ENCODE measurements at regions not wholly inside any gene's neighbourhood (a gene's known extent, or its start where the extent isn't known, plus 50 kb on each side); places are given as distances from the start of the nearest gene placed in this dataset.

GRCh38 chr6:97460394-97461080, 177.5 kb upstream of the MMS22L start:
- Histone ChIP-seq H3K27me3 (ENCODE audit: insufficient read depth, poor library complexity, severe bottlenecking) (no peaks in the 10 kb centered on the region), H3K4me3 (replicated peaks; ENCODE audit: insufficient read depth, low read length) (no peak overlapping the region), H3K27ac (replicated peaks) (no peak overlapping the region)
- DNase-seq (ENCODE audit: low read depth in 1 of 2, low spot score in 1 of 2): peak; percentile 22 to 58
- peak; percentile 83 for TF ChIP-seq SPI1 (IDR thresholded peaks at IDR 0.05; ENCODE audit: borderline replicate concordance, low read depth)
- TF ChIP-seq GABPA (IDR thresholded peaks at IDR 0.05; ENCODE audit: low read depth): no peak
- TF ChIP-seq, protein P1, sequence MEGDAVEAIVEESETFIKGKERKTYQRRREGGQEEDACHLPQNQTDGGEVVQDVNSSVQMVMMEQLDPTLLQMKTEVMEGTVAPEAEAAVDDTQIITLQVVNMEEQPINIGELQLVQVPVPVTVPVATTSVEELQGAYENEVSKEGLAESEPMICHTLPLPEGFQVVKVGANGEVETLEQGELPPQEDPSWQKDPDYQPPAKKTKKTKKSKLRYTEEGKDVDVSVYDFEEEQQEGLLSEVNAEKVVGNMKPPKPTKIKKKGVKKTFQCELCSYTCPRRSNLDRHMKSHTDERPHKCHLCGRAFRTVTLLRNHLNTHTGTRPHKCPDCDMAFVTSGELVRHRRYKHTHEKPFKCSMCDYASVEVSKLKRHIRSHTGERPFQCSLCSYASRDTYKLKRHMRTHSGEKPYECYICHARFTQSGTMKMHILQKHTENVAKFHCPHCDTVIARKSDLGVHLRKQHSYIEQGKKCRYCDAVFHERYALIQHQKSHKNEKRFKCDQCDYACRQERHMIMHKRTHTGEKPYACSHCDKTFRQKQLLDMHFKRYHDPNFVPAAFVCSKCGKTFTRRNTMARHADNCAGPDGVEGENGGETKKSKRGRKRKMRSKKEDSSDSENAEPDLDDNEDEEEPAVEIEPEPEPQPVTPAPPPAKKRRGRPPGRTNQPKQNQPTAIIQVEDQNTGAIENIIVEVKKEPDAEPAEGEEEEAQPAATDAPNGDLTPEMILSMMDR (IDR thresholded peaks at IDR 0.05; ENCODE audit: insufficient read depth, low read length): no peak
- TF ChIP-seq POLR2AphosphoS5 (IDR thresholded peaks at IDR 0.05; ENCODE audit: low read depth): no peak
- TF ChIP-seq, protein P2, sequence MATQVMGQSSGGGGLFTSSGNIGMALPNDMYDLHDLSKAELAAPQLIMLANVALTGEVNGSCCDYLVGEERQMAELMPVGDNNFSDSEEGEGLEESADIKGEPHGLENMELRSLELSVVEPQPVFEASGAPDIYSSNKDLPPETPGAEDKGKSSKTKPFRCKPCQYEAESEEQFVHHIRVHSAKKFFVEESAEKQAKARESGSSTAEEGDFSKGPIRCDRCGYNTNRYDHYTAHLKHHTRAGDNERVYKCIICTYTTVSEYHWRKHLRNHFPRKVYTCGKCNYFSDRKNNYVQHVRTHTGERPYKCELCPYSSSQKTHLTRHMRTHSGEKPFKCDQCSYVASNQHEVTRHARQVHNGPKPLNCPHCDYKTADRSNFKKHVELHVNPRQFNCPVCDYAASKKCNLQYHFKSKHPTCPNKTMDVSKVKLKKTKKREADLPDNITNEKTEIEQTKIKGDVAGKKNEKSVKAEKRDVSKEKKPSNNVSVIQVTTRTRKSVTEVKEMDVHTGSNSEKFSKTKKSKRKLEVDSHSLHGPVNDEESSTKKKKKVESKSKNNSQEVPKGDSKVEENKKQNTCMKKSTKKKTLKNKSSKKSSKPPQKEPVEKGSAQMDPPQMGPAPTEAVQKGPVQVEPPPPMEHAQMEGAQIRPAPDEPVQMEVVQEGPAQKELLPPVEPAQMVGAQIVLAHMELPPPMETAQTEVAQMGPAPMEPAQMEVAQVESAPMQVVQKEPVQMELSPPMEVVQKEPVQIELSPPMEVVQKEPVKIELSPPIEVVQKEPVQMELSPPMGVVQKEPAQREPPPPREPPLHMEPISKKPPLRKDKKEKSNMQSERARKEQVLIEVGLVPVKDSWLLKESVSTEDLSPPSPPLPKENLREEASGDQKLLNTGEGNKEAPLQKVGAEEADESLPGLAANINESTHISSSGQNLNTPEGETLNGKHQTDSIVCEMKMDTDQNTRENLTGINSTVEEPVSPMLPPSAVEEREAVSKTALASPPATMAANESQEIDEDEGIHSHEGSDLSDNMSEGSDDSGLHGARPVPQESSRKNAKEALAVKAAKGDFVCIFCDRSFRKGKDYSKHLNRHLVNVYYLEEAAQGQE (IDR thresholded peaks at IDR 0.05; ENCODE audit: insufficient replicate concordance, low read depth): no peak

DNA sequence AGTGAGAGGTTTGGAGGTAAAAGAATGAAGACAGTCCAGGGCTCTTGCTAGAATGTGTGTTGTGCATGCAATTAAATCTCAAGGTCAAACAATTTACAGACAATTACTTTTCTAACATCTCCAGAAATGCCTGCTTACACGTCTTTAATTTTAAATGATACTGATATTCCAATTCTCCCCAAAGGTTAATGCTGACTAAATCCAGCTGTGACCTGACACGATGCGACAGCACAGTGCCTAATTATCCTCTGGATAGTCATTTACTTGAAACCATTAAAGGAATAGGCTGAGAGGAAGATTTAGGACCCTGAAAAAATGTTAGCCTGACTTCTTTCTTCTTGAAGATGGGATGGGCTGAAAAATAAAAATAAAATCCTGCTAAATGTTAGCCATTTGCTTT, 178.2 kb upstream of the MMS22L start:
- Histone ChIP-seq H3K27ac (replicated peaks) (no peak overlapping the region), H3K4me3 (replicated peaks; ENCODE audit: insufficient read depth, low read length) (no peak overlapping the region), H3K27me3 (ENCODE audit: insufficient read depth, poor library complexity, severe bottlenecking) (no peaks in the 10 kb centered on the region)
- DNase-seq (ENCODE audit: low read depth in 1 of 2, low spot score in 1 of 2): no peak
- TF ChIP-seq POLR2AphosphoS5 (IDR thresholded peaks at IDR 0.05; ENCODE audit: low read depth) (no peak), SPI1 (IDR thresholded peaks at IDR 0.05; ENCODE audit: borderline replicate concordance, low read depth) (no peak), GABPA (IDR thresholded peaks at IDR 0.05; ENCODE audit: low read depth) (no peak)
- TF ChIP-seq, protein P1 (IDR thresholded peaks at IDR 0.05; ENCODE audit: insufficient read depth, low read length): no peak
- TF ChIP-seq, protein P2 (IDR thresholded peaks at IDR 0.05; ENCODE audit: insufficient replicate concordance, low read depth): no peak

GRCh38 chr6:97462031-97462430, 179.0 kb upstream of the MMS22L start:
- no peak for TF ChIP-seq SPI1 (IDR thresholded peaks at IDR 0.05; ENCODE audit: borderline replicate concordance, low read depth)
- TF ChIP-seq, protein P1 (IDR thresholded peaks at IDR 0.05; ENCODE audit: insufficient read depth, low read length): no peak
- TF ChIP-seq GABPA (IDR thresholded peaks at IDR 0.05; ENCODE audit: low read depth): no peak
- TF ChIP-seq, protein P2 (IDR thresholded peaks at IDR 0.05; ENCODE audit: insufficient replicate concordance, low read depth): no peak
- TF ChIP-seq POLR2AphosphoS5 (IDR thresholded peaks at IDR 0.05; ENCODE audit: low read depth): no peak
- Histone ChIP-seq H3K27ac (replicated peaks) (no peak overlapping the region), H3K4me3 (replicated peaks; ENCODE audit: insufficient read depth, low read length) (no peak overlapping the region), H3K27me3 (ENCODE audit: insufficient read depth, poor library complexity, severe bottlenecking) (no peaks in the 10 kb centered on the region)
- DNase-seq (ENCODE audit: low read depth in 1 of 2, low spot score in 1 of 2): no peak

Measured in HL-60 (cell line).